H1 (cell line): ENCODE measurements at regions not wholly inside any gene's neighbourhood (a gene's known extent, or its start where the extent isn't known, plus 50 kb on each side); places are given as distances from the start of the nearest gene placed in this dataset.

Source experiments
- CTCF ChIA-PET: fragments of 300-600 bp; sonication (Branson Sonifier 250); formaldehyde crosslinking; loops from one replicate; lab custom pipeline; 2021; ENCODE audit not compliant: partially characterized antibody; lab: Charles Lee
- POLR2A ChIA-PET: fragments of 300-600 bp; sonication (Branson Sonifier 250); formaldehyde crosslinking; loops from one replicate; lab custom pipeline; 2021; ENCODE audit warnings: inconsistent platforms; ENCODE audit not compliant: partially characterized antibody; lab: Charles Lee
- DNase-seq, 2 experiments: peaks; one replicate each; pipeline versions ENCODE4 v3.0.0 to v3.0.0-alpha.2; 2010 to 2022; ENCODE audit warnings: low spot score in 2 of 2, low read depth in 1 of 2, mixed read lengths in 1 of 2
- FAIRE-seq: peaks from 2 replicates; lab custom pipeline; 2011; peaks lifted over from hg19 to GRCh38; lab: Jason Lieb, UNC
- H2AFZ ChIP-seq: 2 replicates; pipeline ENCODE4 v1.8.1; 2012; ENCODE audit warnings: low read length, inconsistent platforms
- H2AK5ac ChIP-seq: 2 replicates; pipeline ENCODE4 v1.6.1; 2013; ENCODE audit warnings: low read depth, low read length
- H2BK120ac ChIP-seq: replicated peaks from 2 replicates; pipeline ENCODE3; 2013; ENCODE audit warnings: low read depth, low read length, inconsistent platforms
- H2BK12ac ChIP-seq: 2 replicates; pipeline ENCODE4 v1.6.1; 2013; ENCODE audit warnings: low read depth, low read length
- H2BK15ac ChIP-seq: 2 replicates; pipeline ENCODE4 v1.6.1; 2013; ENCODE audit warnings: low read length
- H2BK20ac ChIP-seq: 2 replicates; pipeline ENCODE4 v1.6.1; 2013; ENCODE audit warnings: low read length
- H2BK5ac ChIP-seq: 2 replicates; pipeline ENCODE4 v1.6.1; 2013; ENCODE audit warnings: low read depth, low read length
- H3K14ac ChIP-seq: 2 replicates; pipeline ENCODE4 v1.6.1; 2013; ENCODE audit warnings: inconsistent platforms; ENCODE audit not compliant: insufficient read length
- H3K18ac ChIP-seq: 2 replicates; pipeline ENCODE4 v1.6.1; 2013; ENCODE audit warnings: low read length; ENCODE audit errors: extremely low read depth
- H3K23ac ChIP-seq: 2 replicates; pipeline ENCODE4 v1.6.1; 2013; ENCODE audit warnings: inconsistent platforms; ENCODE audit not compliant: insufficient read length
- H3K23me2 ChIP-seq: 2 replicates; pipeline ENCODE4 v1.6.1; 2013; ENCODE audit warnings: low read depth, low read length
- H3K27ac ChIP-seq: 2 replicates; pipeline ENCODE4 v1.6.1; 2011; ENCODE audit warnings: low read depth, low read length, inconsistent platforms
- H3K27me3 ChIP-seq, 4 experiments: replicated peaks in 1 of 4; 1 replicate in 1 of 4; 2 replicates in 3 of 4; pipeline versions ENCODE4 v1.6.1 to v1.8.1; 2011 to 2013; ENCODE audit warnings: low read length in 3 of 4, mild to moderate bottlenecking in 3 of 4, inconsistent platforms in 2 of 4, mixed read lengths in 2 of 4, moderate library complexity in 1 of 4; ENCODE audit not compliant: control insufficient read depth in 3 of 4, insufficient read depth in 3 of 4; ENCODE audit errors: extremely low read depth in 1 of 4
- H3K36me3 ChIP-seq, 4 experiments: 2 replicates each; pipeline versions ENCODE4 v1.6.1 to v1.8.1; 2011 to 2013; ENCODE audit warnings: mild to moderate bottlenecking in 4 of 4, low read length in 3 of 4, moderate library complexity in 2 of 4, control low read depth in 1 of 4, inconsistent platforms in 1 of 4; ENCODE audit not compliant: insufficient read depth in 4 of 4, control insufficient read depth in 2 of 4
- H3K4ac ChIP-seq: replicated peaks from 2 replicates; pipeline ENCODE3; 2013; ENCODE audit warnings: low read length, low read depth, mixed read lengths, inconsistent platforms; ENCODE audit not compliant: insufficient read length
- H3K4me1 ChIP-seq, 4 experiments: replicated peaks in 1 of 4; 1 replicate in 1 of 4; 2 replicates in 3 of 4; pipeline versions ENCODE4 v1.6.1 to v1.8.1; 2011 to 2013; ENCODE audit warnings: low read length in 3 of 4, inconsistent platforms in 2 of 4, mixed read lengths in 1 of 4; ENCODE audit not compliant: insufficient read depth in 4 of 4, control insufficient read depth in 3 of 4
- H3K4me2 ChIP-seq, 2 experiments: 2 replicates each; pipeline versions ENCODE4 v1.6.1 to v1.8.1; 2011 to 2013; ENCODE audit warnings: low read depth in 2 of 2, low read length in 2 of 2, control low read depth in 1 of 2, inconsistent platforms in 1 of 2, mild to moderate bottlenecking in 1 of 2; ENCODE audit not compliant: insufficient read depth in 1 of 2
- H3K4me3 ChIP-seq, 4 experiments: fragments of 200-600, 300-600 bp in 1 of 4; sonication (generic), shearing (Covaris generic), sonication (Bioruptor Twin) in 1 of 4; 2 replicates each; pipeline versions ENCODE4 v1.5.1 to v1.8.1; 2011 to 2016; ENCODE audit warnings: low read length in 4 of 4, low read depth in 3 of 4, control low read depth in 2 of 4, inconsistent platforms in 2 of 4, mild to moderate bottlenecking in 2 of 4, mixed read lengths in 1 of 4, moderate library complexity in 1 of 4; ENCODE audit not compliant: insufficient read depth in 2 of 4; ENCODE audit errors: extremely low read depth in 1 of 4
- H3K56ac ChIP-seq: replicated peaks from 2 replicates; pipeline ENCODE3; 2013; ENCODE audit warnings: low read depth, mild to moderate bottlenecking, mixed read lengths, low read length, inconsistent platforms; ENCODE audit not compliant: insufficient read length
- H3K79me1 ChIP-seq: 2 replicates; pipeline ENCODE4 v1.6.1; 2013; ENCODE audit warnings: low read depth, low read length, control low read depth
- H3K79me2 ChIP-seq, 2 experiments: 2 replicates each; pipeline versions ENCODE4 v1.6.1 to v1.8.1; 2012 to 2013; ENCODE audit warnings: low read length in 2 of 2, mild to moderate bottlenecking in 2 of 2, inconsistent platforms in 1 of 2; ENCODE audit not compliant: insufficient read depth in 2 of 2, control insufficient read depth in 1 of 2
- H3K9ac ChIP-seq, 4 experiments: replicated peaks in 1 of 4; 1 replicate in 1 of 4; 2 replicates in 3 of 4; pipeline versions ENCODE4 v1.6.1 to v1.8.1; 2011 to 2013; ENCODE audit warnings: low read depth in 3 of 4, low read length in 3 of 4, control low read depth in 2 of 4, mild to moderate bottlenecking in 2 of 4, moderate library complexity in 2 of 4, inconsistent platforms in 1 of 4; ENCODE audit errors: extremely low read depth in 1 of 4
- H3K9me3 ChIP-seq, 2 experiments: 2 replicates each; pipeline versions ENCODE4 v1.6.1 to v1.8.1; 2012 to 2013; ENCODE audit warnings: mild to moderate bottlenecking in 2 of 2, moderate library complexity in 2 of 2, control low read depth in 1 of 2, inconsistent platforms in 1 of 2, low read depth in 1 of 2, low read length in 1 of 2, mixed read lengths in 1 of 2; ENCODE audit not compliant: insufficient read depth in 2 of 2
- H4K20me1 ChIP-seq, 2 experiments: replicated peaks in 1 of 2; 2 replicates each; pipeline versions ENCODE3 to v1.8.1; 2011 to 2013; ENCODE audit warnings: inconsistent platforms in 2 of 2, low read length in 2 of 2, mild to moderate bottlenecking in 1 of 2; ENCODE audit not compliant: insufficient read depth in 2 of 2, control insufficient read depth in 1 of 2
- H4K5ac ChIP-seq: 2 replicates; pipeline ENCODE4 v1.6.1; 2013; ENCODE audit warnings: low read length, low read depth, mixed read lengths, inconsistent platforms; ENCODE audit not compliant: insufficient read length
- H4K8ac ChIP-seq: 2 replicates; pipeline ENCODE4 v1.8.0; 2013; ENCODE audit warnings: mild to moderate bottlenecking, moderate library complexity, low read length, inconsistent platforms; ENCODE audit not compliant: insufficient read depth; ENCODE audit errors: extremely low read depth
- H4K91ac ChIP-seq: replicated peaks from 2 replicates; pipeline ENCODE3; 2013; ENCODE audit warnings: low read length, mixed read lengths, inconsistent platforms; ENCODE audit not compliant: insufficient read length
- ASH2L ChIP-seq: fragments of 200-600, 300-600 bp; sonication (generic); IDR thresholded peaks from one replicate; pipeline ENCODE4 v1.7.1; 2017; ENCODE audit warnings: low read length
- CBX5 ChIP-seq: fragments of 300-800, 300-1000 bp; sonication (generic); IDR thresholded peaks from 2 replicates; pipeline ENCODE4 v1.7.1; 2016; ENCODE audit warnings: antibody characterized with exemption, low read length, low read depth
- CHD2 ChIP-seq: IDR thresholded peaks from 2 replicates; pipeline ENCODE4 v1.6.1; 2012; ENCODE audit warnings: low read length, improper control_type of control experiment
- CREB1 ChIP-seq: IDR thresholded peaks from 2 replicates; pipeline ENCODE4 v1.6.1; 2012; ENCODE audit warnings: inconsistent platforms
- HDAC2 ChIP-seq, 2 experiments: fragments of 300-600 bp in 1 of 2; sonication (generic) in 1 of 2; IDR thresholded peaks; 2 replicates each; pipeline ENCODE4 v1.6.1; 2011 to 2012; ENCODE audit warnings: low read depth in 2 of 2, low read length in 2 of 2, mild to moderate bottlenecking in 2 of 2, moderate library complexity in 2 of 2, borderline replicate concordance in 1 of 2, inconsistent platforms in 1 of 2
- JUN ChIP-seq: IDR thresholded peaks from 2 replicates; pipeline ENCODE4 v1.6.1; 2011; ENCODE audit warnings: low read depth, mild to moderate bottlenecking, improper control_type of control experiment, low read length
- TEAD4 ChIP-seq: IDR thresholded peaks from 2 replicates; pipeline ENCODE4 v1.6.1; 2012; ENCODE audit warnings: low read depth, low read length, inconsistent platforms, mixed read lengths
- WGBS, 2 experiments: shearing (Covaris generic) in 1 of 2; methylation state at CpG; one replicate each; pipeline versions ENCODE4 v1.1.6 to v1.1.7; 2013 to 2015; ENCODE audit warnings: low lambda C conversion rate in 2 of 2, mixed read lengths in 2 of 2, inconsistent platforms in 1 of 2, low coverage in 1 of 2, missing lambda C conversion rate in 1 of 2; ENCODE audit not compliant: insufficient replicate concordance in 2 of 2, insufficient coverage in 1 of 2, insufficient read length in 1 of 2; ENCODE audit errors: extremely low coverage in 1 of 2, missing lambda C conversion rate in 1 of 2; 5-methylcytosine and 5-hydroxymethylcytosine counted together
- TF ChIP-seq, protein P1 (sequence below): IDR thresholded peaks from 2 replicates; pipeline ENCODE4 v1.6.1; 2012; ENCODE audit warnings: low read length, inconsistent platforms

GRCh38 chr10:56881218-56881617, 520.2 kb upstream of the ZWINT start:
- H2AFZ ChIP-seq, result no peak overlapping the region
- H3K18ac ChIP-seq, result no peak overlapping the region
- ChIA-PET POLR2A (no interaction called here), CTCF (no interaction called here)
- H3K4me1 ChIP-seq, result no peaks in the 10 kb centered on the region
- WGBS, 2 experiments, result 82% methylated on average over 3 of the region's 3 CpGs; no CpG with 5 or more reads in 1 of the 2 experiments
- no peaks in the 10 kb centered on the region for H3K79me1 ChIP-seq
- H3K27ac ChIP-seq, result no peak overlapping the region
- H4K20me1 ChIP-seq, result no peaks in the 10 kb centered on the region
- no peak overlapping the region for H3K56ac ChIP-seq
- no peak overlapping the region for H3K4me2 ChIP-seq
- H3K14ac ChIP-seq, result no peak overlapping the region
- H3K4me3 ChIP-seq, result no peak overlapping the region
- H3K23me2 ChIP-seq, result no peaks in the 10 kb centered on the region
- no peak overlapping the region for H4K91ac ChIP-seq
- no peak overlapping the region for H4K5ac ChIP-seq
- no peak overlapping the region for H3K9ac ChIP-seq
- TF ChIP-seq JUN, result no peak
- no peak for TF ChIP-seq ASH2L
- no peak for TF ChIP-seq TEAD4
- no peak for TF ChIP-seq HDAC2 (IDR thresholded peaks at IDR 0.05; ENCODE audit: borderline replicate concordance in 1 of 2, low read depth in 2 of 2, low read length in 2 of 2)
- TF ChIP-seq CBX5, result no peak
- TF ChIP-seq CREB1, result no peak
- TF ChIP-seq, protein P1, sequence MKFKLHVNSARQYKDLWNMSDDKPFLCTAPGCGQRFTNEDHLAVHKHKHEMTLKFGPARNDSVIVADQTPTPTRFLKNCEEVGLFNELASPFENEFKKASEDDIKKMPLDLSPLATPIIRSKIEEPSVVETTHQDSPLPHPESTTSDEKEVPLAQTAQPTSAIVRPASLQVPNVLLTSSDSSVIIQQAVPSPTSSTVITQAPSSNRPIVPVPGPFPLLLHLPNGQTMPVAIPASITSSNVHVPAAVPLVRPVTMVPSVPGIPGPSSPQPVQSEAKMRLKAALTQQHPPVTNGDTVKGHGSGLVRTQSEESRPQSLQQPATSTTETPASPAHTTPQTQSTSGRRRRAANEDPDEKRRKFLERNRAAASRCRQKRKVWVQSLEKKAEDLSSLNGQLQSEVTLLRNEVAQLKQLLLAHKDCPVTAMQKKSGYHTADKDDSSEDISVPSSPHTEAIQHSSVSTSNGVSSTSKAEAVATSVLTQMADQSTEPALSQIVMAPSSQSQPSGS, result no peak
- no peak for TF ChIP-seq CHD2
- H3K4ac ChIP-seq, result no peak overlapping the region
- no peaks in the 10 kb centered on the region for H3K36me3 ChIP-seq
- no peaks in the 10 kb centered on the region for H3K79me2 ChIP-seq
- no peak for FAIRE-seq
- H3K27me3 ChIP-seq, result no peaks in the 10 kb centered on the region
- no peak overlapping the region for H2BK120ac ChIP-seq
- no peak overlapping the region for H2BK12ac ChIP-seq
- no peak overlapping the region for H2AK5ac ChIP-seq
- DNase-seq, result no peak
- H3K9me3 ChIP-seq, result no peaks in the 10 kb centered on the region
- H2BK5ac ChIP-seq, result no peak overlapping the region
- H2BK15ac ChIP-seq, result no peak overlapping the region
- H3K23ac ChIP-seq, result no peak overlapping the region
- H2BK20ac ChIP-seq, result no peak overlapping the region
- H4K8ac ChIP-seq, result no peak overlapping the region
